ENCODE measurements at regions not wholly inside any gene's neighbourhood (a gene's known extent, or its start where the extent isn't known, plus 50 kb on each side); places are given as distances from the start of the nearest gene placed in this dataset.

DNA sequence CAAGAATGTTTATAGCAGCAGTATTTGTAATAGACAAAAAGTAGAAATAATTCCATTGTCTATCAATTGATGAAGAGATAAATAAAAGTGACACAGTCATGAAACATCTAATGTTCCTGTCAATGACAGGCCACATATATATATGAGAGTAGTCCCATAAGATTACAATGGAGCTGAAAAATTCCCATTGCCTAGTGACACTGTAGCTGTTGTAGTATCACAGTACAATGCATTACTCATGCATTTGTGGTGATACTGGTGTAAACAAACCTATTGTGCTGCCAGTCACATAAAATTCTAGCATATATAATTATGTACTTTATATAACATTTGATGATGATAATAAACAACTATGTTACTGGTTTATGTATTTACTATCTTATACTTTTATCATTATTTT lies 141.9 kb upstream of the LYPLAL1 start:
- CTCF ChIA-PET (ENCODE audit: partially characterized antibody), result no interaction called here

More for the DNA sequence above, 141.9 kb upstream of the LYPLAL1 start:
- H3K79me2 ChIP-seq (ENCODE audit: control insufficient read depth in 1 of 2, insufficient read depth in 2 of 2, low read length in 2 of 2), result no peaks in the 10 kb centered on the region
- no peak overlapping the region for H2AFZ ChIP-seq (ENCODE audit: low read length)
- H3K27ac ChIP-seq (ENCODE audit: low read depth, low read length), result no peak overlapping the region
- no peaks in the 10 kb centered on the region for H3K4me1 ChIP-seq (replicated peaks in 1 of 4; ENCODE audit: control insufficient read depth in 3 of 4, insufficient read depth in 4 of 4, low read length in 3 of 4)
- no peak overlapping the region for H2BK12ac ChIP-seq (ENCODE audit: low read depth, low read length)
- no peaks in the 10 kb centered on the region for H3K79me1 ChIP-seq (ENCODE audit: low read depth, low read length)
- no peak overlapping the region for H4K91ac ChIP-seq (replicated peaks; ENCODE audit: insufficient read length, low read length)
- FAIRE-seq, result no peak
- H3K9me3 ChIP-seq (ENCODE audit: insufficient read depth in 2 of 2, low read depth in 1 of 2, low read length in 1 of 2), result no peaks in the 10 kb centered on the region
- H3K9ac ChIP-seq (replicated peaks in 1 of 4; ENCODE audit: extremely low read depth in 1 of 4, low read depth in 3 of 4, low read length in 3 of 4), result no peak overlapping the region
- no peak overlapping the region for H3K18ac ChIP-seq (ENCODE audit: extremely low read depth, low read length)
- H4K8ac ChIP-seq (ENCODE audit: extremely low read depth, insufficient read depth, low read length), result no peak overlapping the region
- H3K4ac ChIP-seq (replicated peaks; ENCODE audit: insufficient read length, low read depth, low read length), result no peak overlapping the region
- H2BK120ac ChIP-seq (replicated peaks; ENCODE audit: low read depth, low read length), result no peak overlapping the region
- no peaks in the 10 kb centered on the region for H4K20me1 ChIP-seq (replicated peaks in 1 of 2; ENCODE audit: control insufficient read depth in 1 of 2, insufficient read depth in 2 of 2, low read length in 2 of 2)
- no peak overlapping the region for H2BK5ac ChIP-seq (ENCODE audit: low read depth, low read length)
- POLR2A ChIA-PET (ENCODE audit: partially characterized antibody), result no interaction called here
- no peak for DNase-seq (ENCODE audit: low read depth in 1 of 2, low spot score in 2 of 2)
- H3K23ac ChIP-seq (ENCODE audit: insufficient read length), result no peak overlapping the region
- no peaks in the 10 kb centered on the region for H3K23me2 ChIP-seq (ENCODE audit: low read depth, low read length)
- H3K56ac ChIP-seq (replicated peaks; ENCODE audit: insufficient read length, low read depth, low read length), result no peak overlapping the region
- H3K14ac ChIP-seq (ENCODE audit: insufficient read length), result no peak overlapping the region
- H2BK20ac ChIP-seq (ENCODE audit: low read length), result no peak overlapping the region
- H3K27me3 ChIP-seq (replicated peaks in 1 of 4; ENCODE audit: control insufficient read depth in 3 of 4, extremely low read depth in 1 of 4, insufficient read depth in 3 of 4, low read length in 3 of 4), result peaks cover 0 to 1% (median 0%) of the 10 kb centered on the region in 4 experiments; a peak in 1 of 7 replicates
- TF ChIP-seq SUZ12 (IDR thresholded peaks at IDR 0.05; ENCODE audit: low read length) (no peak), JUND (IDR thresholded peaks at IDR 0.05; ENCODE audit: low read length) (no peak), SRF (IDR thresholded peaks at IDR 0.05; ENCODE audit: low read depth, low read length) (no peak), BCL11A (IDR thresholded peaks at IDR 0.05; ENCODE audit: low read depth in 2 of 2, low read length in 2 of 2) (no peak), HDAC2 (IDR thresholded peaks at IDR 0.05; ENCODE audit: borderline replicate concordance in 1 of 2, low read depth in 2 of 2, low read length in 2 of 2) (no peak), EGR1 (IDR thresholded peaks at IDR 0.05; ENCODE audit: borderline replicate concordance, low read depth, low read length) (no peak), RNF2 (IDR thresholded peaks at IDR 0.05; ENCODE audit: borderline replicate concordance, low read depth, low read length, missing control alignments, poor library complexity, severe bottlenecking) (no peak), CHD2 (IDR thresholded peaks at IDR 0.05; ENCODE audit: low read length) (no peak), PHF8 (conservative IDR thresholded peaks at IDR 0.05; ENCODE audit: low read depth, low read length) (no peak)
- H2BK15ac ChIP-seq (ENCODE audit: low read length), result no peak overlapping the region
- no peak overlapping the region for H3K4me2 ChIP-seq (ENCODE audit: insufficient read depth in 1 of 2, low read depth in 2 of 2, low read length in 2 of 2)
- no peaks in the 10 kb centered on the region for H3K36me3 ChIP-seq (ENCODE audit: control insufficient read depth in 2 of 4, insufficient read depth in 4 of 4, low read length in 3 of 4)
- H4K5ac ChIP-seq (ENCODE audit: insufficient read length, low read depth, low read length), result no peak overlapping the region
- no peak overlapping the region for H2AK5ac ChIP-seq (ENCODE audit: low read depth, low read length)
- no peak overlapping the region for H3K4me3 ChIP-seq (ENCODE audit: extremely low read depth in 1 of 4, insufficient read depth in 2 of 4, low read depth in 3 of 4, low read length in 4 of 4)
